A673 (cell line): ENCODE measurements at regions not wholly inside any gene's neighbourhood (a gene's known extent, or its start where the extent isn't known, plus 50 kb on each side); places are given as distances from the start of the nearest gene placed in this dataset.

Source experiments
- EZH2 ChIP-seq: fragments of 200-600 bp; sonication (generic); IDR thresholded peaks from 2 replicates; pipeline ENCODE4 v1.6.1; 2017; ENCODE audit warnings: borderline replicate concordance, low read depth, mild to moderate bottlenecking, mixed read lengths, antibody characterized with exemption, low read length; ENCODE audit not compliant: poor library complexity, severe bottlenecking
- TF ChIP-seq, protein P1 (sequence below): fragments of 300-800, 200-600 bp; sonication (generic); conservative IDR thresholded peaks from 2 replicates; pipeline ENCODE4 v1.5.1; 2017; ENCODE audit warnings: low read depth, mild to moderate bottlenecking, antibody characterized with exemption, low read length, moderate library complexity, mixed read lengths

DNA sequence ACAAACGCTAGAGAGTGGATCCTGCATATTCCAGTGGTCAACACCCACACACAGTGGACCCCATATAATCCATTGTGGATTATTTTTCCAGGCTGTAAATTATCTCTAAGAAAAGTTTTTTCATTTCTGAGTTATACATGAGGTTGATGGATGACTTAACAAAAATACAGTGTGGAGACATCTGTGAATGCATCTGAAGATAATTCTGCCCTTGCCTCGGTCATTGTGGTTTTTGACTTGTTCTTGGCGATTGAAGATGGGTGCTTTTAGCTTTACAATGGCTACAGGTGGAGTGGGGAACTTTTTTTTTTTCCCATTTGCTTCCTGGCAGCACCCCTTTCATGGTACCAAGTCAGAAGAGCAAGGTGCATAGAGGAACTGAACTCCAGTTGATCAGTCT is 242.7 kb downstream of the MYLK4 start:
- TF ChIP-seq, protein P1, sequence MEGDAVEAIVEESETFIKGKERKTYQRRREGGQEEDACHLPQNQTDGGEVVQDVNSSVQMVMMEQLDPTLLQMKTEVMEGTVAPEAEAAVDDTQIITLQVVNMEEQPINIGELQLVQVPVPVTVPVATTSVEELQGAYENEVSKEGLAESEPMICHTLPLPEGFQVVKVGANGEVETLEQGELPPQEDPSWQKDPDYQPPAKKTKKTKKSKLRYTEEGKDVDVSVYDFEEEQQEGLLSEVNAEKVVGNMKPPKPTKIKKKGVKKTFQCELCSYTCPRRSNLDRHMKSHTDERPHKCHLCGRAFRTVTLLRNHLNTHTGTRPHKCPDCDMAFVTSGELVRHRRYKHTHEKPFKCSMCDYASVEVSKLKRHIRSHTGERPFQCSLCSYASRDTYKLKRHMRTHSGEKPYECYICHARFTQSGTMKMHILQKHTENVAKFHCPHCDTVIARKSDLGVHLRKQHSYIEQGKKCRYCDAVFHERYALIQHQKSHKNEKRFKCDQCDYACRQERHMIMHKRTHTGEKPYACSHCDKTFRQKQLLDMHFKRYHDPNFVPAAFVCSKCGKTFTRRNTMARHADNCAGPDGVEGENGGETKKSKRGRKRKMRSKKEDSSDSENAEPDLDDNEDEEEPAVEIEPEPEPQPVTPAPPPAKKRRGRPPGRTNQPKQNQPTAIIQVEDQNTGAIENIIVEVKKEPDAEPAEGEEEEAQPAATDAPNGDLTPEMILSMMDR: no peak
- TF ChIP-seq EZH2: no peak
